ENCODE measurements at regions not wholly inside any gene's neighbourhood (a gene's known extent, or its start where the extent isn't known, plus 50 kb on each side); places are given as distances from the start of the nearest gene placed in this dataset.

DNA sequence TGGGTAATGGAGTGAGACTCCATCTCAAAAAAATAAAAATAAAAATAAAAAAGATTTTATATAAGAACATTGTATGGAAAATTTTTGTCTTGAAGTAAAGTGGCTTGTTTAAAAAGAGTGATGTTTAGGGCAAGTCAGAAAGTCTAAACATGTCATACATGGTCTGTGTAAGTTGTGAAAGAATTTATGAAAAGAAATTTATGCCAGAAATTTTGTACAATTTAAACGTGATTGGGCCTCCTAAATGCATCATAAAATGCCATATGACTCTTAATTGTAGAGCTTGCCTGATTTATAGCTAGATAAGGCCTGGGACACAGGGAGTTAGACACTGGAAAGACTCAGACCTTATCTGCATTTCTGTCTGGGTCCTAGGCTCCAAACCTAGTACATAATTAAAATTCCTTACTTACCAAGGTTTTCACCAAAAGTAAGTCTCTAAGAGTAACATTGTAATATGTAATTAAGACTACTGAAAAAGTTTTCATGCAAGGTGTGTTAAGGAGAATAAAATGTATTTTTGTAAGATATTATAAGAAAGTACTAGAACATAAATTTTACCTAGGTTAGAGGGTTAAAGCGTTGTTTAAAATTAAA lies 110.5 kb downstream of the AASDHPPT start:
- no peaks in the 10 kb centered on the region for H3K36me3 ChIP-seq (ENCODE audit: insufficient read depth, low read length)
- no peak overlapping the region for H3K27ac ChIP-seq (ENCODE audit: low read length)
- 0 out of 2 replicates have a peak, but pooled peaks cover 4% of the 10 kb centered on the region for H3K9me2 ChIP-seq (replicated peaks; ENCODE audit: insufficient read depth, low read length)
- H3K27me3 ChIP-seq (ENCODE audit: low read length): no peaks in the 10 kb centered on the region
- H3K4me2 ChIP-seq (ENCODE audit: low read depth, low read length, poor library complexity, severe bottlenecking): no peak overlapping the region
- peaks cover 3% of the 10 kb centered on the region; the same call in 1 of the 2 replicates for H3K9me3 ChIP-seq (ENCODE audit: low read length)
- no peaks in the 10 kb centered on the region for H3K4me1 ChIP-seq (ENCODE audit: low read length)
- H2AFZ ChIP-seq (ENCODE audit: low read length): no peak overlapping the region
- DNase-seq: no peak
- no peaks in the 10 kb centered on the region for H3K79me2 ChIP-seq (ENCODE audit: low read length)
- no peaks in the 10 kb centered on the region for H4K20me1 ChIP-seq (ENCODE audit: insufficient read depth, low read depth, low read length)
- H3K9ac ChIP-seq (ENCODE audit: low read length): no peak overlapping the region
- no peak overlapping the region for H3K4me3 ChIP-seq (ENCODE audit: low read length)

DNA sequence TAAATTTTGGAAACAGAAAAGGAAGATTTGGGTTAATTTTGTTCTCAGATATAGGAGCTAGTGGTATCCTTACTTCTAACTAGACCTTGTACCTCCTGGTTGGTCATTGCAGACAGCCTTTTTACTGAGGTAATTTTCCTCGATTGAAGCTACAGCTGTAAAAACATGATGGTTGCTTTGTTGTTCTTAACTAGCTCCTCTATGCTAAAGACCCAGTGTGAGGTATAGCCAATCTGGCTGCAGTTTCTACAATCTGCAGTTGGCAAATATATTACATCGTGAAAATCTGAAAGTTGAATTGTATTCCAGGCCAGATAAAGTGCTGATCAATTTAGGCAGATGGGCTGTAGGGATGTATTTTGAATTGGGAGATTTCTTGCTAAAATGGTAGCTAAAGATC lies 116.5 kb downstream of the AASDHPPT start:
- Histone ChIP-seq H3K9me2 (replicated peaks; ENCODE audit: insufficient read depth, low read length) (no peaks in the 10 kb centered on the region), H3K36me3 (ENCODE audit: insufficient read depth, low read length) (no peaks in the 10 kb centered on the region), H3K4me1 (ENCODE audit: low read length) (no peaks in the 10 kb centered on the region), H3K27me3 (ENCODE audit: low read length) (no peaks in the 10 kb centered on the region), H3K4me2 (ENCODE audit: low read depth, low read length, poor library complexity, severe bottlenecking) (no peak overlapping the region), H3K27ac (ENCODE audit: low read length) (no peak overlapping the region), H3K9me3 (ENCODE audit: low read length) (no peaks in the 10 kb centered on the region), H4K20me1 (ENCODE audit: insufficient read depth, low read depth, low read length) (no peaks in the 10 kb centered on the region), H3K9ac (ENCODE audit: low read length) (no peak overlapping the region), H3K4me3 (ENCODE audit: low read length) (no peak overlapping the region), H2AFZ (ENCODE audit: low read length) (no peak overlapping the region), H3K79me2 (ENCODE audit: low read length) (no peaks in the 10 kb centered on the region)
- DNase-seq: no peak

DNA sequence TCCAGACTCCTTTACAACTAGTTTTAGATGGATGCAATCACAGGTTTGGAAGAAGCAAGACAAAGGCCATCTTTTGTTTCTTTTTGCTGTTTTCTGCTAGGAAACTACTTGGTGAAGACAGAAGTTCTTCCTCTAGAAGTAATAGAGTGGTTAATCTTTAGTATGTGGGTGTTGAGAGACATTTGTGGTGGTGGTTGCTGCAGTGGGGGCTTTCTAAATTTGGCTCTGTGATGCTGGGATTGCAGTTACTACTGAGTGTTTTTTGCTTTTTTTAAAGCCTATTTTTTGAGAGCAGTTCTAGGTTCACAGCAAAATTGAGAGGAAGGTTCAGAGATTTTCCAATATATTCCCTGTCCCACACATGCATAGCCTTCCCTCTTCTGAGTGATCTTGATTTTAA lies 120.0 kb downstream of the AASDHPPT start:
- no peaks in the 10 kb centered on the region for H3K79me2 ChIP-seq (ENCODE audit: low read length)
- H3K9me3 ChIP-seq (ENCODE audit: low read length): no peaks in the 10 kb centered on the region
- H3K9me2 ChIP-seq (replicated peaks; ENCODE audit: insufficient read depth, low read length): no peaks in the 10 kb centered on the region
- H3K27ac ChIP-seq (ENCODE audit: low read length): no peak overlapping the region
- H3K4me1 ChIP-seq (ENCODE audit: low read length): no peaks in the 10 kb centered on the region
- H3K36me3 ChIP-seq (ENCODE audit: insufficient read depth, low read length): no peaks in the 10 kb centered on the region
- H3K4me3 ChIP-seq (ENCODE audit: low read length): no peak overlapping the region
- H4K20me1 ChIP-seq (ENCODE audit: insufficient read depth, low read depth, low read length): no peaks in the 10 kb centered on the region
- no peaks in the 10 kb centered on the region for H3K27me3 ChIP-seq (ENCODE audit: low read length)
- H3K9ac ChIP-seq (ENCODE audit: low read length): no peak overlapping the region
- no peak for DNase-seq
- H2AFZ ChIP-seq (ENCODE audit: low read length): no peak overlapping the region
- no peak overlapping the region for H3K4me2 ChIP-seq (ENCODE audit: low read depth, low read length, poor library complexity, severe bottlenecking)

DNA sequence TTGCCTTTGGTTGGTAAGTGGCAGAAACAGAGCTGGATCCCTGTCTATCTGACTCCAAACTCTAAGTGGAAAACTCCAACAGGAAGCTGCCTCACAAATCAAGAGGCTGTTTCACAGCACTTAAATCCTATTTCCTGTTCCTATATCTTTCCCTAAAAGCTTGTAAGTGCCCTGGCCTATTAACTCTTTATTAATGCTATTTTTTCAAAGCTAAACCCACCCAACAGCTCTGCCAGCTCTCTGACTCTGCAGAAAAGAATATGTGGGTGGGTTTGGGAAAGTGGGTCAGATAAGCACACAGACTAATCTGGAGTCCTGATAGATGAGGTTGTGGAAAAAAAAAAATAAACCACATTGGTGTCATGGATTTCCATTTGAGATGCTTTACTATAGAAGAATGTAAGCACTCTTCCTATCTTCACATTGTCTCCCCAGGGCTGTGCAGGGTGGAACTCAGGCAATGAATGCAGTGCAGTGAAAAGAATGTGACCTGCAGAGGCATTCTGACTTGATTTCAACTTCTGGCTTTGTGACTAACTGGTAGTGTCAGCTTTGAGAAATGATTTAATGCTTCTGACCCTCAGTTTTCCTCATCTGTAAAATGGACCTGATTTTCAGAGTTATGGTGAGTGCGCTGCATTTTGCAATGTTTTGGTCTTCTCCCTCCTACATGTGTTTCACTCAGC lies 125.6 kb downstream of the AASDHPPT start:
- Histone ChIP-seq H3K9me2 (replicated peaks; ENCODE audit: insufficient read depth, low read length) (no peaks in the 10 kb centered on the region), H3K27me3 (ENCODE audit: low read length) (no peaks in the 10 kb centered on the region), H2AFZ (ENCODE audit: low read length) (no peak overlapping the region), H3K36me3 (ENCODE audit: insufficient read depth, low read length) (no peaks in the 10 kb centered on the region), H3K4me1 (ENCODE audit: low read length) (no peaks in the 10 kb centered on the region), H3K27ac (ENCODE audit: low read length) (no peak overlapping the region), H3K4me2 (ENCODE audit: low read depth, low read length, poor library complexity, severe bottlenecking) (no peak overlapping the region), H4K20me1 (ENCODE audit: insufficient read depth, low read depth, low read length) (no peaks in the 10 kb centered on the region), H3K9me3 (ENCODE audit: low read length) (no peaks in the 10 kb centered on the region), H3K4me3 (ENCODE audit: low read length) (no peak overlapping the region), H3K9ac (ENCODE audit: low read length) (no peak overlapping the region), H3K79me2 (ENCODE audit: low read length) (no peaks in the 10 kb centered on the region)
- no peak for DNase-seq

DNA sequence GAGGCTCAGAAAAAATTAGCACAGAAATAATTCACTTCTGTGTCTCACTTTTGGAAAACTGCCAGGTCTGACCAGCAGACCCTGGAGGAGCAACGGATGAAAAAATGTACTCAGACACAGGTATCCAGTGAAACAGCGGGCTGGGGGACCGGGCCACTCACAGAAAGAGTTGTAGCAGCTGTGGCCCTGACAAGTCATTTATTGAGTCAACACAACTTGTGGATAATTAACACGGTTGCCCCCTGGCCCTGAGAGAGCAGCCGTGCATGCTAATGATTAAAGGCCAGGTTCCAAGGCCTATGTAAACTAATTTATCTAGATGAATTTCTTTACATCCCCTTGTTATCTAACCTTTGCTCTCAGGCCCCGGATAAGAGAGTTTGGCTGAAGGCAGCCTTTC lies 131.3 kb downstream of the AASDHPPT start:
- Histone ChIP-seq H3K36me3 (ENCODE audit: insufficient read depth, low read length) (no peaks in the 10 kb centered on the region), H3K79me2 (ENCODE audit: low read length) (no peaks in the 10 kb centered on the region), H3K27ac (ENCODE audit: low read length) (no peak overlapping the region), H3K4me2 (ENCODE audit: low read depth, low read length, poor library complexity, severe bottlenecking) (no peak overlapping the region), H4K20me1 (ENCODE audit: insufficient read depth, low read depth, low read length) (no peaks in the 10 kb centered on the region), H2AFZ (ENCODE audit: low read length) (no peak overlapping the region), H3K4me3 (ENCODE audit: low read length) (no peak overlapping the region), H3K9ac (ENCODE audit: low read length) (no peak overlapping the region), H3K9me3 (ENCODE audit: low read length) (no peaks in the 10 kb centered on the region), H3K4me1 (ENCODE audit: low read length) (no peaks in the 10 kb centered on the region), H3K9me2 (replicated peaks; ENCODE audit: insufficient read depth, low read length) (no peaks in the 10 kb centered on the region), H3K27me3 (ENCODE audit: low read length) (no peaks in the 10 kb centered on the region)
- DNase-seq: no peak

DNA sequence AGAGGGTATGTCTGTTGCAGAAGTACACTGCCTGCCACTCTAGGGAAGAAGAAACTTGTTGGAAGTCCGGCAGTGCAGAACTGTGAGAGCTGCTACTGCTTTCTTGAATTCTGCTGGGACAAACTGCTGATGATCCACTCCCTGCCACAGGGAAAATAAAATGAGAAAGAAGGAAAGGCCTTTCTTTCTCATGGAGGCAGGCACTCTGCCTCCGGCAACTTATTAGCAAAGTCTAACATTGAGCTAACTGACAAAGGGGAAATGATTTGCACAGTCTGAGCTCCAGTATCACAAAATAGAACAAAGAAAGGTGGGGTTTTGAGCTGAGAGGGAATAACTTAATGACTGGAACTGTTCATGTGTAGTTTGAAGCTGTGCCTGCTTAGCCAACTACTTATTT lies 134.6 kb downstream of the AASDHPPT start:
- no peaks in the 10 kb centered on the region for H3K79me2 ChIP-seq (ENCODE audit: low read length)
- H3K27me3 ChIP-seq (ENCODE audit: low read length): no peaks in the 10 kb centered on the region
- H3K9ac ChIP-seq (ENCODE audit: low read length): no peak overlapping the region
- H2AFZ ChIP-seq (ENCODE audit: low read length): no peak overlapping the region
- H3K4me3 ChIP-seq (ENCODE audit: low read length): no peak overlapping the region
- H3K4me1 ChIP-seq (ENCODE audit: low read length): no peaks in the 10 kb centered on the region
- H4K20me1 ChIP-seq (ENCODE audit: insufficient read depth, low read depth, low read length): no peaks in the 10 kb centered on the region
- H3K9me3 ChIP-seq (ENCODE audit: low read length): no peaks in the 10 kb centered on the region
- DNase-seq: no peak
- H3K27ac ChIP-seq (ENCODE audit: low read length): no peak overlapping the region
- H3K9me2 ChIP-seq (replicated peaks; ENCODE audit: insufficient read depth, low read length): no peaks in the 10 kb centered on the region
- H3K36me3 ChIP-seq (ENCODE audit: insufficient read depth, low read length): no peaks in the 10 kb centered on the region
- no peak overlapping the region for H3K4me2 ChIP-seq (ENCODE audit: low read depth, low read length, poor library complexity, severe bottlenecking)

DNA sequence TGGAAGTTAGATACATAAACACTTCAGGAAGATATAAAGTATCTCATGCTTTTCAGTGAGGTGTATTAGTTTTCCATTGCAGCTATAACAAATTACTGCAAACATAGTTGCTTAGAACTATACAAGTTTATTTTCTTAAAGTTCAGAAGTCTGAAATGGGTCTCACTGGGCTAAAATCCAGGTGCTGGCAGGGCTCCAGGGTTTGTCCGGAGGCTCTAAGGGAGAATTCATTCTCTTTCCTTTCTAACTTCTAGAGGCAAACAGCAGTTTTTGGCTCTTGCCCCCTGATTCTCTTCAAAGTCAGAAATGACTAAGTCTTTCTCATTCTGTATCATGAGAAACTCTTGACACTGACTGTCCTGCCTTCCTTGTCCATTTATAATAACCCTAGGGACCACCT lies 138.8 kb downstream of the AASDHPPT start:
- Histone ChIP-seq H3K9me3 (ENCODE audit: low read length) (no peaks in the 10 kb centered on the region), H3K4me3 (ENCODE audit: low read length) (no peak overlapping the region), H3K36me3 (ENCODE audit: insufficient read depth, low read length) (no peaks in the 10 kb centered on the region), H3K4me1 (ENCODE audit: low read length) (no peaks in the 10 kb centered on the region), H2AFZ (ENCODE audit: low read length) (no peak overlapping the region), H3K27ac (ENCODE audit: low read length) (no peak overlapping the region), H4K20me1 (ENCODE audit: insufficient read depth, low read depth, low read length) (no peaks in the 10 kb centered on the region), H3K9me2 (replicated peaks; ENCODE audit: insufficient read depth, low read length) (no peaks in the 10 kb centered on the region), H3K9ac (ENCODE audit: low read length) (no peak overlapping the region), H3K79me2 (ENCODE audit: low read length) (no peaks in the 10 kb centered on the region), H3K27me3 (ENCODE audit: low read length) (no peaks in the 10 kb centered on the region), H3K4me2 (ENCODE audit: low read depth, low read length, poor library complexity, severe bottlenecking) (no peak overlapping the region)
- DNase-seq: no peak

DNA sequence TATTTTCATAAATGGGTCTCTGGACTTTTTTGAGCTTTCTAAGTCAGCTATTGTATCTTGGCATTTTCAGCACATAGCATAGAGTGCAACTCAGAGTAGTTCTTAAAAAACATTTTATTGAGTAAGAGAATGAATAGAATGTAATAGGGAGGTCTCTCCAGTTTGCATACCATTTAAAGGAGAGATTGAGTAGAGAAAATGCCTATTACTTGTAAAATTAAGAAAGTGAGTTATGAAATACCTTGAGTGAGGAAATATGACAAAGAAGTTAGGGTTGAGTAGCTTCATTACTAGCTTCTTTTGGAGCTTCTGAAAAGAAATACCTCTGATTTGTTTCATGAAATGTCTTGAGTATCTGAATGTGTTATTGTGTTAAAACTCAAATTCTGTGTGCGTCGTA lies 140.0 kb downstream of the AASDHPPT start:
- H3K4me1 ChIP-seq (ENCODE audit: low read length): no peaks in the 10 kb centered on the region

More for the DNA sequence above, 140.0 kb downstream of the AASDHPPT start:
- Histone ChIP-seq H3K9me3 (ENCODE audit: low read length) (peaks cover 2% of the 10 kb centered on the region), H2AFZ (ENCODE audit: low read length) (no peak overlapping the region), H3K27ac (ENCODE audit: low read length) (no peak overlapping the region), H3K9ac (ENCODE audit: low read length) (no peak overlapping the region), H3K9me2 (replicated peaks; ENCODE audit: insufficient read depth, low read length) (no peaks in the 10 kb centered on the region), H3K4me3 (ENCODE audit: low read length) (no peak overlapping the region), H3K4me2 (ENCODE audit: low read depth, low read length, poor library complexity, severe bottlenecking) (no peak overlapping the region), H3K79me2 (ENCODE audit: low read length) (no peaks in the 10 kb centered on the region), H3K36me3 (ENCODE audit: insufficient read depth, low read length) (no peaks in the 10 kb centered on the region), H3K27me3 (ENCODE audit: low read length) (peaks cover 2% of the 10 kb centered on the region; the same call in 1 of the 2 replicates), H4K20me1 (ENCODE audit: insufficient read depth, low read depth, low read length) (no peaks in the 10 kb centered on the region)
- no peak for DNase-seq
